Bronchial epithelial cell (primary cell): ENCODE measurements at regions not wholly inside any gene's neighbourhood (a gene's known extent, or its start where the extent isn't known, plus 50 kb on each side); places are given as distances from the start of the nearest gene placed in this dataset.
"Not testable (repeated sequence)": the region's sequence is repeated elsewhere in the genome, so short reads cannot be mapped to it uniquely, and the experiment has no call there.

Source experiments
- DNase-seq: peaks from one replicate; pipeline ENCODE4 v3.0.0-alpha.2; 2010; ENCODE audit warnings: low read depth
- FAIRE-seq: peaks from 2 replicates; lab custom pipeline; 2011; peaks lifted over from hg19 to GRCh38; lab: Jason Lieb, UNC
- H3K27me3 ChIP-seq: 2 replicates; pipeline ENCODE4 v1.5.1; 2011; ENCODE audit warnings: low read length; ENCODE audit not compliant: control insufficient read depth, insufficient read depth
- H3K36me3 ChIP-seq: 2 replicates; pipeline ENCODE4 v1.5.1; 2011; ENCODE audit warnings: low read length; ENCODE audit not compliant: control insufficient read depth, insufficient read depth
- H3K4me3 ChIP-seq: 2 replicates; pipeline ENCODE4 v1.5.1; 2011; ENCODE audit warnings: mild to moderate bottlenecking, low read depth, low read length, control low read depth
- CTCF ChIP-seq: IDR thresholded peaks from 2 replicates; pipeline ENCODE4 v1.5.1; 2011; ENCODE audit warnings: mild to moderate bottlenecking, moderate library complexity, low read length, control low read depth, inconsistent platforms; ENCODE audit not compliant: insufficient read depth, severe bottlenecking

GRCh38 chr21:20276377-20276776, 721.8 kb upstream of the NCAM2 start:
- DNase-seq (no peak), FAIRE-seq (no peak)
- Histone ChIP-seq H3K36me3 (no peaks in the 10 kb centered on the region), H3K4me3 (no peak overlapping the region), H3K27me3 (no peaks in the 10 kb centered on the region)
- TF ChIP-seq CTCF = no peak

- no peak for FAIRE-seq
Observed at GRCh38 chr21:20276954-20277353, 721.3 kb upstream of the NCAM2 start.

GRCh38 chr21:20283836-20284235, 714.4 kb upstream of the NCAM2 start:
- DNase-seq (no peak), FAIRE-seq (no peak)
- no peaks in the 10 kb centered on the region for H3K36me3 ChIP-seq
- TF ChIP-seq CTCF = no peak
- no peaks in the 10 kb centered on the region for H3K27me3 ChIP-seq
- H3K4me3 ChIP-seq = no peak overlapping the region

More at GRCh38 chr21:20276954-20277353, 721.3 kb upstream of the NCAM2 start:
- no peak for DNase-seq
- TF ChIP-seq CTCF = no peak
- no peak overlapping the region for H3K4me3 ChIP-seq
- H3K36me3 ChIP-seq = no peaks in the 10 kb centered on the region
- H3K27me3 ChIP-seq = no peaks in the 10 kb centered on the region

- no peaks in the 10 kb centered on the region for H3K27me3 ChIP-seq
- H3K4me3 ChIP-seq = no peak overlapping the region
- DNase-seq (no peak), FAIRE-seq (no peak)
- H3K36me3 ChIP-seq = no peaks in the 10 kb centered on the region
- no peak for TF ChIP-seq CTCF
Observed at GRCh38 chr21:20292280-20292679, 705.9 kb upstream of the NCAM2 start.

- not testable (repeated sequence) for DNase-seq, H3K27me3 ChIP-seq, H3K4me3 ChIP-seq, FAIRE-seq, H3K36me3 ChIP-seq
Observed at GRCh38 chr21:20292854-20293253, 705.4 kb upstream of the NCAM2 start.

- Histone ChIP-seq H3K27me3 (no peaks in the 10 kb centered on the region), H3K36me3 (no peaks in the 10 kb centered on the region), H3K4me3 (no peak overlapping the region)
- no peak for TF ChIP-seq CTCF
- FAIRE-seq (no peak), DNase-seq (no peak)
Observed at GRCh38 chr21:20301395-20301794, 696.8 kb upstream of the NCAM2 start.
